ENCODE measurements at regions not wholly inside any gene's neighbourhood (a gene's known extent, or its start where the extent isn't known, plus 50 kb on each side); places are given as distances from the start of the nearest gene placed in this dataset.

- H3K4me3 ChIP-seq (ENCODE audit: low read length) = no peak overlapping the region
- no peaks in the 10 kb centered on the region for H3K36me3 ChIP-seq (ENCODE audit: control insufficient read depth, insufficient read depth, low read length)
- H3K27me3 ChIP-seq (ENCODE audit: control insufficient read depth, insufficient read depth, low read length) = no peaks in the 10 kb centered on the region
- WGBS (ENCODE audit: insufficient coverage) = 100% methylated on average over 1 of the region's 3 CpGs
- H3K4me1 ChIP-seq (ENCODE audit: control insufficient read depth, insufficient read depth, low read length) = peaks cover 9% of the 10 kb centered on the region
- no peaks in the 10 kb centered on the region for H3K9me3 ChIP-seq (replicated peaks; ENCODE audit: control insufficient read depth, low read depth, low read length)
- peak; percentile 40 for DNase-seq
- H3K27ac ChIP-seq (ENCODE audit: low read length) = no peak overlapping the region
Observed at GRCh38 chr20:40467067-40467466, 222.0 kb downstream of the MAFB start.

- 85% methylated on average over 2 of the region's 2 CpGs for WGBS (ENCODE audit: insufficient coverage)
- H3K27ac ChIP-seq (ENCODE audit: low read length) = no peak overlapping the region
Observed at GRCh38 chr20:40464731-40465208, 224.3 kb downstream of the MAFB start.

GRCh38 chr20:40463171-40463570, 225.9 kb downstream of the MAFB start:
- Histone ChIP-seq H3K27ac (ENCODE audit: low read length) (no peak overlapping the region), H3K36me3 (ENCODE audit: control insufficient read depth, insufficient read depth, low read length) (no peaks in the 10 kb centered on the region), H3K9me3 (replicated peaks; ENCODE audit: control insufficient read depth, low read depth, low read length) (no peaks in the 10 kb centered on the region), H3K27me3 (ENCODE audit: control insufficient read depth, insufficient read depth, low read length) (no peaks in the 10 kb centered on the region), H3K4me3 (ENCODE audit: low read length) (no peak overlapping the region), H3K4me1 (ENCODE audit: control insufficient read depth, insufficient read depth, low read length) (no peaks in the 10 kb centered on the region)
- DNase-seq = no peak
- WGBS (ENCODE audit: insufficient coverage) = 60% methylated on average over 1 of the region's 6 CpGs

More at GRCh38 chr20:40464731-40465208, 224.3 kb downstream of the MAFB start:
- Histone ChIP-seq H3K9me3 (replicated peaks; ENCODE audit: control insufficient read depth, low read depth, low read length) (no peaks in the 10 kb centered on the region), H3K4me1 (ENCODE audit: control insufficient read depth, insufficient read depth, low read length) (no peaks in the 10 kb centered on the region), H3K36me3 (ENCODE audit: control insufficient read depth, insufficient read depth, low read length) (no peaks in the 10 kb centered on the region), H3K27me3 (ENCODE audit: control insufficient read depth, insufficient read depth, low read length) (no peaks in the 10 kb centered on the region), H3K4me3 (ENCODE audit: low read length) (no peak overlapping the region)
- DNase-seq = no peak

- H3K36me3 ChIP-seq (ENCODE audit: control insufficient read depth, insufficient read depth, low read length) = no peaks in the 10 kb centered on the region
- H3K4me3 ChIP-seq (ENCODE audit: low read length) = no peak overlapping the region
- H3K4me1 ChIP-seq (ENCODE audit: control insufficient read depth, insufficient read depth, low read length) = no peaks in the 10 kb centered on the region
- no peak overlapping the region for H3K27ac ChIP-seq (ENCODE audit: low read length)
- DNase-seq = no peak
- H3K9me3 ChIP-seq (replicated peaks; ENCODE audit: control insufficient read depth, low read depth, low read length) = no peaks in the 10 kb centered on the region
- no CpG with 5 or more reads among the region's 1 CpG for WGBS (ENCODE audit: insufficient coverage)
- H3K27me3 ChIP-seq (ENCODE audit: control insufficient read depth, insufficient read depth, low read length) = peaks cover under 1% of the 10 kb centered on the region
Observed at GRCh38 chr20:40462566-40462965, 226.5 kb downstream of the MAFB start.

- no peak for DNase-seq
- WGBS (ENCODE audit: insufficient coverage) = 36% methylated on average over 4 of the region's 4 CpGs
- no peak overlapping the region for H3K4me3 ChIP-seq (ENCODE audit: low read length)
Observed at GRCh38 chr20:40459299-40459698, 229.7 kb downstream of the MAFB start.

GRCh38 chr20:40457404-40457803, 231.6 kb downstream of the MAFB start:
- 93% methylated on average over 2 of the region's 3 CpGs for WGBS (ENCODE audit: insufficient coverage)
- no peak overlapping the region for H3K27ac ChIP-seq (ENCODE audit: low read length)
- no peak for DNase-seq
- no peaks in the 10 kb centered on the region for H3K9me3 ChIP-seq (replicated peaks; ENCODE audit: control insufficient read depth, low read depth, low read length)
- H3K4me3 ChIP-seq (ENCODE audit: low read length) = no peak overlapping the region
- peaks cover 2% of the 10 kb centered on the region for H3K27me3 ChIP-seq (ENCODE audit: control insufficient read depth, insufficient read depth, low read length)
- no peaks in the 10 kb centered on the region for H3K36me3 ChIP-seq (ENCODE audit: control insufficient read depth, insufficient read depth, low read length)
- H3K4me1 ChIP-seq (ENCODE audit: control insufficient read depth, insufficient read depth, low read length) = no peaks in the 10 kb centered on the region

More at GRCh38 chr20:40459299-40459698, 229.7 kb downstream of the MAFB start:
- Histone ChIP-seq H3K4me1 (ENCODE audit: control insufficient read depth, insufficient read depth, low read length) (no peaks in the 10 kb centered on the region), H3K27me3 (ENCODE audit: control insufficient read depth, insufficient read depth, low read length) (peaks cover 2% of the 10 kb centered on the region), H3K27ac (ENCODE audit: low read length) (no peak overlapping the region), H3K36me3 (ENCODE audit: control insufficient read depth, insufficient read depth, low read length) (no peaks in the 10 kb centered on the region), H3K9me3 (replicated peaks; ENCODE audit: control insufficient read depth, low read depth, low read length) (no peaks in the 10 kb centered on the region)

- Histone ChIP-seq H3K4me3 (ENCODE audit: low read length) (no peak overlapping the region), H3K27ac (ENCODE audit: low read length) (no peak overlapping the region), H3K36me3 (ENCODE audit: control insufficient read depth, insufficient read depth, low read length) (no peaks in the 10 kb centered on the region), H3K9me3 (replicated peaks; ENCODE audit: control insufficient read depth, low read depth, low read length) (no peaks in the 10 kb centered on the region), H3K4me1 (ENCODE audit: control insufficient read depth, insufficient read depth, low read length) (no peaks in the 10 kb centered on the region), H3K27me3 (ENCODE audit: control insufficient read depth, insufficient read depth, low read length) (peaks cover 2% of the 10 kb centered on the region)
- no CpG with 5 or more reads among the region's 3 CpGs for WGBS (ENCODE audit: insufficient coverage)
- DNase-seq = no peak
Observed at GRCh38 chr20:40452758-40453157, 236.3 kb downstream of the MAFB start.

GRCh38 chr20:40451552-40451951, 237.5 kb downstream of the MAFB start:
- DNase-seq = peak; percentile 64
- Histone ChIP-seq H3K9me3 (replicated peaks; ENCODE audit: control insufficient read depth, low read depth, low read length) (no peaks in the 10 kb centered on the region), H3K36me3 (ENCODE audit: control insufficient read depth, insufficient read depth, low read length) (no peaks in the 10 kb centered on the region)

GRCh38 chr20:40449974-40450616, 238.9 kb downstream of the MAFB start:
- Histone ChIP-seq H3K36me3 (ENCODE audit: control insufficient read depth, insufficient read depth, low read length) (no peaks in the 10 kb centered on the region), H3K4me3 (ENCODE audit: low read length) (no peak overlapping the region), H3K27ac (ENCODE audit: low read length) (no peak overlapping the region), H3K27me3 (ENCODE audit: control insufficient read depth, insufficient read depth, low read length) (no peaks in the 10 kb centered on the region), H3K9me3 (replicated peaks; ENCODE audit: control insufficient read depth, low read depth, low read length) (no peaks in the 10 kb centered on the region), H3K4me1 (ENCODE audit: control insufficient read depth, insufficient read depth, low read length) (peaks cover 6% of the 10 kb centered on the region)
- WGBS (ENCODE audit: insufficient coverage) = no CpG with 5 or more reads among the region's 4 CpGs
- DNase-seq = no peak

More at GRCh38 chr20:40451552-40451951, 237.5 kb downstream of the MAFB start:
- Histone ChIP-seq H3K27ac (ENCODE audit: low read length) (no peak overlapping the region), H3K4me1 (ENCODE audit: control insufficient read depth, insufficient read depth, low read length) (peaks cover 6% of the 10 kb centered on the region), H3K27me3 (ENCODE audit: control insufficient read depth, insufficient read depth, low read length) (no peaks in the 10 kb centered on the region), H3K4me3 (ENCODE audit: low read length) (no peak overlapping the region)
- no CpG with 5 or more reads among the region's 1 CpG for WGBS (ENCODE audit: insufficient coverage)

GRCh38 chr20:40449144-40449690, 239.8 kb downstream of the MAFB start:
- DNase-seq = no peak
- Histone ChIP-seq H3K36me3 (ENCODE audit: control insufficient read depth, insufficient read depth, low read length) (no peaks in the 10 kb centered on the region), H3K27me3 (ENCODE audit: control insufficient read depth, insufficient read depth, low read length) (no peaks in the 10 kb centered on the region), H3K9me3 (replicated peaks; ENCODE audit: control insufficient read depth, low read depth, low read length) (no peaks in the 10 kb centered on the region), H3K27ac (ENCODE audit: low read length) (no peak overlapping the region), H3K4me3 (ENCODE audit: low read length) (no peak overlapping the region), H3K4me1 (ENCODE audit: control insufficient read depth, insufficient read depth, low read length) (peaks cover 6% of the 10 kb centered on the region)
- WGBS (ENCODE audit: insufficient coverage) = no CpG with 5 or more reads among the region's 2 CpGs
